ENCODE measurements at regions not wholly inside any gene's neighbourhood (a gene's known extent, or its start where the extent isn't known, plus 50 kb on each side); places are given as distances from the start of the nearest gene placed in this dataset.

GRCh38 chr20:22492497-22492896 is 91.9 kb downstream of the FOXA2 start:
- FAIRE-seq (no peak), DNase-seq (ENCODE audit: insufficient read length, low spot score) (no peak)
- TF ChIP-seq SPI1 (IDR thresholded peaks at IDR 0.05; ENCODE audit: low read depth, low read length) (no peak), POLR2AphosphoS5 (IDR thresholded peaks at IDR 0.05; ENCODE audit: low read depth, low read length) (no peak), PAX5 (IDR thresholded peaks at IDR 0.05; ENCODE audit: insufficient read depth, low read length, severe bottlenecking) (no peak), POU2F2 (IDR thresholded peaks at IDR 0.05; ENCODE audit: low read depth, low read length) (no peak)

- TF ChIP-seq PAX5 (IDR thresholded peaks at IDR 0.05; ENCODE audit: insufficient read depth, low read length, severe bottlenecking) (no peak), SPI1 (IDR thresholded peaks at IDR 0.05; ENCODE audit: low read depth, low read length) (no peak), POLR2AphosphoS5 (IDR thresholded peaks at IDR 0.05; ENCODE audit: low read depth, low read length) (no peak), TAF1 (IDR thresholded peaks at IDR 0.05; ENCODE audit: low read depth, low read length) (no peak), POLR2A (IDR thresholded peaks at IDR 0.05; ENCODE audit: low read depth, low read length) (no peak), POU2F2 (IDR thresholded peaks at IDR 0.05; ENCODE audit: low read depth, low read length) (no peak)
- no peak for FAIRE-seq
- DNase-seq (ENCODE audit: insufficient read length, low spot score) = no peak
These were observed 93.2 kb downstream of the FOXA2 start for GRCh38 chr20:22491194-22491505.

- FAIRE-seq = no peak
- TF ChIP-seq PAX5 (IDR thresholded peaks at IDR 0.05; ENCODE audit: insufficient read depth, low read length, severe bottlenecking) (no peak), POLR2A (IDR thresholded peaks at IDR 0.05; ENCODE audit: low read depth, low read length) (no peak), TAF1 (IDR thresholded peaks at IDR 0.05; ENCODE audit: low read depth, low read length) (no peak), POU2F2 (IDR thresholded peaks at IDR 0.05; ENCODE audit: low read depth, low read length) (no peak), POLR2AphosphoS5 (IDR thresholded peaks at IDR 0.05; ENCODE audit: low read depth, low read length) (no peak), SPI1 (IDR thresholded peaks at IDR 0.05; ENCODE audit: low read depth, low read length) (no peak)
- DNase-seq (ENCODE audit: insufficient read length, low spot score) = no peak
These were observed 93.8 kb downstream of the FOXA2 start for GRCh38 chr20:22490287-22491193.

DNA sequence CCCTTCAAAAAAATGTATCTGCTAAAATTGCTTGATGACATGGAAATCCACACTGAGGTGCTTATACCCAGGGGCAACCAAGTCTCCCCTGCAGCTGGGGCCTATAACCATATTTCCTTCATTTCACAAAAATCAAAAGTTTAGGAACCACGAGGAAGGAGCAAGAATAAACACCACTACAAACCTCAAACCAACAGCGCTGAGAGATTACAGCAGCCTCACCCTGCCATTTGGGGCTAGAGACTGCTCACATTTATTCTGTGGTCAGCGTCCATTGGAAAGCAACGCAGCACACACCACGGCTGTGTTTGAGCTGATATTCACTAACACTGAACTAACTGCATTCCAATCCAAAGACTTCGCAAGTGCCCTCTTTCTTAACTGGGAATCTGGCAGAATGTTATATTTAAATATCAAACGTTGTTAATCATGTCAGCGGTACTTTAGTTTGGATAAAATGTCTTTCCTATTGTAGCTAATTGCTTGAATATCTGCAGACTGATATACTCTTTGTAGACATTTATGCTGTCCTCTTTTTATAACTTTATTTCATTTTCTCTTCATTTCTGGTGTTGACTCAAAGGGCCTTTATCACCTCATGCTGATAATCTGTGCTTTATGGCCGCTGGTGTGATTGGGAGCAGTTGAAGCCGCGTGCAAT is 94.6 kb downstream of the FOXA2 start:
- no peak for TF ChIP-seq POU2F2 (IDR thresholded peaks at IDR 0.05; ENCODE audit: low read depth, low read length)
- no peak for TF ChIP-seq TAF1 (IDR thresholded peaks at IDR 0.05; ENCODE audit: low read depth, low read length)
- no peak for TF ChIP-seq POLR2A (IDR thresholded peaks at IDR 0.05; ENCODE audit: low read depth, low read length)
- no peak for TF ChIP-seq PAX5 (IDR thresholded peaks at IDR 0.05; ENCODE audit: insufficient read depth, low read length, severe bottlenecking)
- no peak for TF ChIP-seq POLR2AphosphoS5 (IDR thresholded peaks at IDR 0.05; ENCODE audit: low read depth, low read length)
- TF ChIP-seq SPI1 (IDR thresholded peaks at IDR 0.05; ENCODE audit: low read depth, low read length) = no peak
- FAIRE-seq = no peak
- DNase-seq (ENCODE audit: insufficient read length, low spot score) = no peak

GRCh38 chr20:22480336-22480735 is 104.0 kb downstream of the FOXA2 start:
- no peak for FAIRE-seq
- DNase-seq (ENCODE audit: insufficient read length, low spot score) = no peak
- TF ChIP-seq SPI1 (IDR thresholded peaks at IDR 0.05; ENCODE audit: low read depth, low read length) (no peak), TAF1 (IDR thresholded peaks at IDR 0.05; ENCODE audit: low read depth, low read length) (no peak), POLR2A (IDR thresholded peaks at IDR 0.05; ENCODE audit: low read depth, low read length) (no peak), PAX5 (IDR thresholded peaks at IDR 0.05; ENCODE audit: insufficient read depth, low read length, severe bottlenecking) (no peak), POLR2AphosphoS5 (IDR thresholded peaks at IDR 0.05; ENCODE audit: low read depth, low read length) (no peak), POU2F2 (IDR thresholded peaks at IDR 0.05; ENCODE audit: low read depth, low read length) (no peak)

DNA sequence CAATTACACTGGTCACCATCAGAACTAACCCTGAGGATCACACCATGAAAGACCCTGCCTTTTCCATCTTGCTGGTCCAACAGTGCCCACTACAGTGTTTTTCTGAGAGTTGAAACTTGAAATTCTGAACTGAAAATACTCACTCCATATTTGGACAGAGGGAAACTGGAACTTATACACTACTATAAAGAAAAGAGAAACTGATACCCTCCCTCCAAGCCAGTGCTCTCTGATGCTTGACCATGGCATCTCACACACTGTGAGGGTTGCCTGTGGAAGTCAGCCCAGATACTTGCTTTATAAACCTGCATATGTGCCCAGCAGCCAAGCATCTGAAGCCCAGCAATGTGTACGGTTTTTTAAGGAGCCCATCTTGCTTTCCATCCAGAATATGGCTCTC is 108.7 kb downstream of the FOXA2 start:
- DNase-seq (ENCODE audit: insufficient read length, low spot score) (no peak), FAIRE-seq (no peak)
- TF ChIP-seq POU2F2 (IDR thresholded peaks at IDR 0.05; ENCODE audit: low read depth, low read length) (no peak), SPI1 (IDR thresholded peaks at IDR 0.05; ENCODE audit: low read depth, low read length) (no peak), PAX5 (IDR thresholded peaks at IDR 0.05; ENCODE audit: insufficient read depth, low read length, severe bottlenecking) (no peak), POLR2AphosphoS5 (IDR thresholded peaks at IDR 0.05; ENCODE audit: low read depth, low read length) (no peak), POLR2A (IDR thresholded peaks at IDR 0.05; ENCODE audit: low read depth, low read length) (no peak), TAF1 (IDR thresholded peaks at IDR 0.05; ENCODE audit: low read depth, low read length) (no peak)

GRCh38 chr20:22474224-22474623 is 110.1 kb downstream of the FOXA2 start:
- TF ChIP-seq SPI1 (IDR thresholded peaks at IDR 0.05; ENCODE audit: low read depth, low read length) (no peak), PAX5 (IDR thresholded peaks at IDR 0.05; ENCODE audit: insufficient read depth, low read length, severe bottlenecking) (no peak), TAF1 (IDR thresholded peaks at IDR 0.05; ENCODE audit: low read depth, low read length) (no peak), POU2F2 (IDR thresholded peaks at IDR 0.05; ENCODE audit: low read depth, low read length) (no peak), POLR2AphosphoS5 (IDR thresholded peaks at IDR 0.05; ENCODE audit: low read depth, low read length) (no peak), POLR2A (IDR thresholded peaks at IDR 0.05; ENCODE audit: low read depth, low read length) (no peak)
- FAIRE-seq (no peak), DNase-seq (ENCODE audit: insufficient read length, low spot score) (no peak)

GRCh38 chr20:22473293-22473692 is 111.1 kb downstream of the FOXA2 start:
- TF ChIP-seq POLR2AphosphoS5 (IDR thresholded peaks at IDR 0.05; ENCODE audit: low read depth, low read length) (no peak), POLR2A (IDR thresholded peaks at IDR 0.05; ENCODE audit: low read depth, low read length) (no peak), TAF1 (IDR thresholded peaks at IDR 0.05; ENCODE audit: low read depth, low read length) (no peak), PAX5 (IDR thresholded peaks at IDR 0.05; ENCODE audit: insufficient read depth, low read length, severe bottlenecking) (no peak), SPI1 (IDR thresholded peaks at IDR 0.05; ENCODE audit: low read depth, low read length) (no peak), POU2F2 (IDR thresholded peaks at IDR 0.05; ENCODE audit: low read depth, low read length) (no peak)
- DNase-seq (ENCODE audit: insufficient read length, low spot score) (no peak), FAIRE-seq (no peak)

DNA sequence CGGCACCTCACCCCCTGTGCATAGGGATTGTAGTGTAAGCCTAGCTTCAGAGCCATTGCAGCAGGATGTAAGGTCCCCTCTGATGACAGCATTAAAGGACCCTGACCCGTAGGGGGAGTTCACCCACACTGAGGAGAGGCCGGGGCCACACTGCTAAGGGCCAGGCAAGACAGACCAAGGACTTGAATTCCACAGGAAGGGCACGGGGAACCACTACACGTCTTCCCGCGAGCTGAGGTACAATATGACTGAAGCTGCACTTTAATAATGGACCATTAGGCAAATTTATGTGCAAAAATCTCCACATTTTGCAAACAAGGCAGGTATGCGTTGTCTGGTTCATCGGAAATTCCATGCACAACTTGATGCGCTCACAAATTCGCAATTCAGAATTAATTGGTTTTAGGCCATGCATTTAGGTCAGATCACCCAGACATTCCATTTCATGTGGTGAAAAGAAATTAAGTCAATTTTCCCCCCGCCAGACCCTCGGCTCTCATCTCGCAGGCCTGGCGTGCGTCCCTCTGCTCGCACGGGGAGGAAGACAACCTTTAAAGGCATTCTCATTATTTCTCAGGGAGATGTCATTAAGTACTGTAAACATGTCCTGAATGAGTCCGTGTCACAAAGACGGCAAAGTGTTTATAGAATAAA is 111.8 kb downstream of the FOXA2 start:
- TF ChIP-seq POU2F2 (IDR thresholded peaks at IDR 0.05; ENCODE audit: low read depth, low read length) (no peak), PAX5 (IDR thresholded peaks at IDR 0.05; ENCODE audit: insufficient read depth, low read length, severe bottlenecking) (no peak), SPI1 (IDR thresholded peaks at IDR 0.05; ENCODE audit: low read depth, low read length) (no peak), TAF1 (IDR thresholded peaks at IDR 0.05; ENCODE audit: low read depth, low read length) (no peak)
- FAIRE-seq (no peak), DNase-seq (ENCODE audit: insufficient read length, low spot score) (no peak)
